Heart left ventricle (tissue), 13 donors: ENCODE measurements at regions not wholly inside any gene's neighbourhood (a gene's known extent, or its start where the extent isn't known, plus 50 kb on each side); places are given as distances from the start of the nearest gene placed in this dataset.

Experiments used
- POLR2A ChIP-seq, 2 donors: fragments of 450-650 bp; IDR thresholded peaks; one replicate each; pipeline ENCODE4 v1.6.1; 2017; ENCODE audit warnings: antibody characterized with exemption in 2 of 2, mild to moderate bottlenecking in 2 of 2, moderate library complexity in 2 of 2
- TF ChIP-seq, protein P1 (sequence below), 12 donors: fragments of 200-600 bp; sonication (generic) in 4 of 12; IDR thresholded peaks; one replicate each; pipeline versions ENCODE4 v1.5.0 to v1.8.0; 2018 to 2022; ENCODE audit warnings: antibody characterized with exemption in 12 of 12, mild to moderate bottlenecking in 5 of 12
- donor health status: ischemic (EF 13 %, LVEDD 7.1; RV severe dilation, severe dysfunction).
- donor health status: DM: no; HTN: yes; CAD: no.
- donor health status: DM: no; HTN: no; CAD: no.
- donor health status: ischemic (EF 25% LVEDD 6.9; RV normal size, moderate dysfunction).
- donor health status: ischemic (EF 25% LVEDD 5.7; RV mildly dilated, moderate dysfunction).
- donor health status: ischemic (EF 35%, LVEDD 5.7; RV mildly dilated, moderate dysfunction).
- donor health status: nonischemic (EF 11% LVEDD 7.7; RV severe dilation, severe dysfunction).
- donor health status: DM: yes; HTN: yes; CAD: no.
- donor health status: PGD.
- donor health status: ischemic (EF 29% LVEDD 5.4; RV normal size, mild dysfunction).
- donor health status: nonischemic (EF 23%, LVEDD 6.1; RV moderate dilation, normal function).

DNA sequence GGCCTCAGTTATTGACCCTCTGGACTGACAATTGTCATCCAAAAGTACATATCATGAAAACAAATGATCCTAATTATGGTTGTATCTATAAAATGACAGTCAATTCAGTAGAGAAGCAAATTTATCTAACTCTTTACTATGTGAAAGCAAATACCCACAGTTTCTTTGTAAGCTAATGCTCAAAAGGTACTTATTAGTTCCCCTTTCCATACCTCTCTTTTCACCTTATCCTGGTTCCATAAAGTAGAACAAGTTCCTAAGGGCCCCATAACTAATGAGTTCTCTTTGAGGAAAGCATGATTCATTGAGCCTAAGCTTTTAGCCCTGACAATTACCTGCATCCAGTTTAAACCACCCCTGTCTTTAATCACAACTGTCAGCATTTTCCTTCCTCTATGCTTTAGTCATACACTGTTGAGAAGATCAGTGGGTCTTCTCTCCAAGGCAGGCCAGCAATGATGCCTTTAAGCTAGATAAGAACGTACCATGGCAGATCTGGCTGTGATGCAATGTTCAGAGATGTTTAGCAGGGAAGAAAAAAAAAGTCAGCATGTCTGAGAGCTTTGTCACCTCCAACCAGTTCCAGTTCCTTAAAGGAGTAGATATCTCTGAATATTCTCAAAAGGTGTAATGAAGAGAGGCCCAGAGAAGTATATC is 179.7 kb upstream of the RASGEF1B start:
- TF ChIP-seq, protein P1, sequence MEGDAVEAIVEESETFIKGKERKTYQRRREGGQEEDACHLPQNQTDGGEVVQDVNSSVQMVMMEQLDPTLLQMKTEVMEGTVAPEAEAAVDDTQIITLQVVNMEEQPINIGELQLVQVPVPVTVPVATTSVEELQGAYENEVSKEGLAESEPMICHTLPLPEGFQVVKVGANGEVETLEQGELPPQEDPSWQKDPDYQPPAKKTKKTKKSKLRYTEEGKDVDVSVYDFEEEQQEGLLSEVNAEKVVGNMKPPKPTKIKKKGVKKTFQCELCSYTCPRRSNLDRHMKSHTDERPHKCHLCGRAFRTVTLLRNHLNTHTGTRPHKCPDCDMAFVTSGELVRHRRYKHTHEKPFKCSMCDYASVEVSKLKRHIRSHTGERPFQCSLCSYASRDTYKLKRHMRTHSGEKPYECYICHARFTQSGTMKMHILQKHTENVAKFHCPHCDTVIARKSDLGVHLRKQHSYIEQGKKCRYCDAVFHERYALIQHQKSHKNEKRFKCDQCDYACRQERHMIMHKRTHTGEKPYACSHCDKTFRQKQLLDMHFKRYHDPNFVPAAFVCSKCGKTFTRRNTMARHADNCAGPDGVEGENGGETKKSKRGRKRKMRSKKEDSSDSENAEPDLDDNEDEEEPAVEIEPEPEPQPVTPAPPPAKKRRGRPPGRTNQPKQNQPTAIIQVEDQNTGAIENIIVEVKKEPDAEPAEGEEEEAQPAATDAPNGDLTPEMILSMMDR (IDR thresholded peaks at IDR 0.05), result no peak
- no peak for TF ChIP-seq POLR2A (IDR thresholded peaks at IDR 0.05)
